ENCODE measurements at regions not wholly inside any gene's neighbourhood (a gene's known extent, or its start where the extent isn't known, plus 50 kb on each side); places are given as distances from the start of the nearest gene placed in this dataset.
A peak's percentile ranks its signal among the peaks of the same experiment; 100 is the strongest.
"Not testable (repeated sequence)": the region's sequence is repeated elsewhere in the genome, so short reads cannot be mapped to it uniquely, and the experiment has no call there.

GRCh38 chr20:16864069-16864468 is 115.9 kb downstream of the OTOR start:
- no peak for DNase-seq (ENCODE audit: low spot score)

GRCh38 chr20:16864963-16865362 is 116.8 kb downstream of the OTOR start:
- DNase-seq (ENCODE audit: low spot score), result no peak

- no peak for DNase-seq (ENCODE audit: low spot score)
Measured at GRCh38 chr20:16865406-16865805, 117.2 kb downstream of the OTOR start.

GRCh38 chr20:16873124-16873523 is 125.0 kb downstream of the OTOR start:
- DNase-seq (ENCODE audit: low spot score), result not testable (repeated sequence)

- DNase-seq (ENCODE audit: low spot score), result no peak
Measured at GRCh38 chr20:16877053-16877554, 128.9 kb downstream of the OTOR start.

GRCh38 chr20:16885746-16886145 is 137.6 kb downstream of the OTOR start:
- no peak for DNase-seq (ENCODE audit: low spot score)

- no peak for DNase-seq (ENCODE audit: low spot score)
Measured at GRCh38 chr20:16898433-16898832, 150.3 kb downstream of the OTOR start.

- no peak for DNase-seq (ENCODE audit: low spot score)
Measured at GRCh38 chr20:16902662-16903061, 154.5 kb downstream of the OTOR start.

- DNase-seq (ENCODE audit: low spot score), result no peak
Measured at GRCh38 chr20:16904751-16905150, 156.6 kb downstream of the OTOR start.

GRCh38 chr20:16914277-16914676 is 166.1 kb downstream of the OTOR start:
- DNase-seq (ENCODE audit: low spot score), result no peak

GRCh38 chr20:16916165-16916564 is 168.0 kb downstream of the OTOR start:
- DNase-seq (ENCODE audit: low spot score), result no peak

GRCh38 chr20:16917636-16918035 is 169.5 kb downstream of the OTOR start:
- DNase-seq (ENCODE audit: low spot score), result peak; percentile 21

- DNase-seq (ENCODE audit: low spot score), result peak; percentile 63
Measured at GRCh38 chr20:16918366-16918765, 170.2 kb downstream of the OTOR start.

GRCh38 chr20:16919841-16920240 is 171.7 kb downstream of the OTOR start:
- no peak for DNase-seq (ENCODE audit: low spot score)

- no peak for DNase-seq (ENCODE audit: low spot score)
Measured at GRCh38 chr20:16922834-16923233, 174.7 kb downstream of the OTOR start.

GRCh38 chr20:16926626-16927430 is 178.7 kb downstream of the OTOR start:
- DNase-seq (ENCODE audit: low spot score), result peak; percentile 9

- DNase-seq (ENCODE audit: low spot score), result no peak
Measured at GRCh38 chr20:16929756-16930155, 181.6 kb downstream of the OTOR start.

GRCh38 chr20:16930656-16931055 is 182.5 kb downstream of the OTOR start:
- no peak for DNase-seq (ENCODE audit: low spot score)

GRCh38 chr20:16939051-16939450 is 190.9 kb downstream of the OTOR start:
- DNase-seq (ENCODE audit: low spot score), result no peak

GRCh38 chr20:16940701-16941100 is 192.5 kb downstream of the OTOR start:
- no peak for DNase-seq (ENCODE audit: low spot score)

- no peak for DNase-seq (ENCODE audit: low spot score)
Measured at GRCh38 chr20:16942051-16942450, 193.9 kb downstream of the OTOR start.

GRCh38 chr20:16942756-16943155 is 194.6 kb downstream of the OTOR start:
- DNase-seq (ENCODE audit: low spot score), result no peak

- DNase-seq (ENCODE audit: low spot score), result no peak
Measured at GRCh38 chr20:16944745-16945144, 196.6 kb downstream of the OTOR start.

GRCh38 chr20:16945619-16946018 is 197.5 kb downstream of the OTOR start:
- DNase-seq (ENCODE audit: low spot score), result no peak

Measured in cerebellar cortex (tissue), 1 donor.